ENCODE measurements at regions not wholly inside any gene's neighbourhood (a gene's known extent, or its start where the extent isn't known, plus 50 kb on each side); places are given as distances from the start of the nearest gene placed in this dataset.

GRCh38 chr2:153091344-153091743 lies 372.9 kb downstream of the ARL6IP6 start:
- H3K9me3 ChIP-seq (ENCODE audit: insufficient read depth, low read depth, low read length): no peaks in the 10 kb centered on the region; the same call in 1 of the 2 replicates
- H3K4me3 ChIP-seq (ENCODE audit: low read length): no peak overlapping the region
- no peak overlapping the region for H3K27ac ChIP-seq (ENCODE audit: low read length)
- H3K4me1 ChIP-seq (ENCODE audit: insufficient read depth, low read length): no peaks in the 10 kb centered on the region
- no peaks in the 10 kb centered on the region for H3K27me3 ChIP-seq (ENCODE audit: insufficient read depth, low read length)
- no peaks in the 10 kb centered on the region for H3K36me3 ChIP-seq (ENCODE audit: insufficient read depth, low read depth, low read length)
- no peak overlapping the region for H3K9ac ChIP-seq (ENCODE audit: low read depth, low read length)

GRCh38 chr2:153079315-153079714 lies 360.9 kb downstream of the ARL6IP6 start:
- H3K36me3 ChIP-seq (ENCODE audit: insufficient read depth, low read depth, low read length): no peaks in the 10 kb centered on the region
- no peak overlapping the region for H3K27ac ChIP-seq (ENCODE audit: low read length)
- no peaks in the 10 kb centered on the region for H3K9me3 ChIP-seq (ENCODE audit: insufficient read depth, low read depth, low read length)
- no peak overlapping the region for H3K9ac ChIP-seq (ENCODE audit: low read depth, low read length)
- H3K4me3 ChIP-seq (ENCODE audit: low read length): no peak overlapping the region
- no peaks in the 10 kb centered on the region for H3K27me3 ChIP-seq (ENCODE audit: insufficient read depth, low read length)
- H3K4me1 ChIP-seq (ENCODE audit: insufficient read depth, low read length): no peaks in the 10 kb centered on the region

DNA sequence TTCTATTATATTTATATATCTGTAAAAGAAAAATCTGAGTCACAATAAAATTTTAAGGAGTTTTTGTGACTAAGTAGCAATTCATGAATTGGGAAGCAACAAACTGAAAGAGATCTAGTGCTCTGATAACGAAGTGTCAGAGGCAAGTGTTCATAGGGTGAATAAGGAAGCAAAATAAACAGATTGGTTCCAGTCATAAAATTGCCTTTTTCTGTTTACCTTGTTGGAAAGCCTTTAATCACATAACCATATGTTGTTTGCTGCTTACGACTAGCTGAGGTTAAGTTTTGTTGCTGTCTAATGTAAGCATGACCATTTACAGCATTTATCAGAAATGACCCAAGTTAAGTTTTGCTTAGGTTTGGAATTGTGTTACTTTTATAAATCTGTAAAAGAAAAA lies 358.9 kb downstream of the ARL6IP6 start:
- Histone ChIP-seq H3K4me3 (ENCODE audit: low read length) (no peak overlapping the region), H3K36me3 (ENCODE audit: insufficient read depth, low read depth, low read length) (no peaks in the 10 kb centered on the region), H3K27me3 (ENCODE audit: insufficient read depth, low read length) (no peaks in the 10 kb centered on the region)

DNA sequence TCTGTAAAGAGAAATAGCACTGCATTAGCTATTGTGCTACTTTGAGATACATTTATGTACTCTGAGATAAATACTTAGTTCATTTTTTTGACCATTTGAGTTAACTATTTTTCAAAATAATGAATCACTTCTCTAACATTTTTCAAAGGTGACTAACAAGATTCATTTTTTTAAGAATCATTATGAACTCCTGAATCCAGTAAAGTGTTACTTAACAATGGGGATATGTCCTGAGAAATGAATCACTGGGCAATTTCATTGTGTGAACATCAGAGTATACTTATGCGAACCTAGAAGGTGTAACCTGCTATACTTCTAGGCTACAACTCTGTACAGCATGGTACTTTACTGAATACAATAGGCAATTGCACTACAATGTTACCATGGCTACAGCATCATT lies 355.8 kb downstream of the ARL6IP6 start:
- no peaks in the 10 kb centered on the region for H3K36me3 ChIP-seq (ENCODE audit: insufficient read depth, low read depth, low read length)
- H3K27ac ChIP-seq (ENCODE audit: low read length): no peak overlapping the region
- H3K4me3 ChIP-seq (ENCODE audit: low read length): no peak overlapping the region
- no peaks in the 10 kb centered on the region for H3K9me3 ChIP-seq (ENCODE audit: insufficient read depth, low read depth, low read length)
- H3K4me1 ChIP-seq (ENCODE audit: insufficient read depth, low read length): no peaks in the 10 kb centered on the region
- no peak overlapping the region for H3K9ac ChIP-seq (ENCODE audit: low read depth, low read length)
- no peaks in the 10 kb centered on the region for H3K27me3 ChIP-seq (ENCODE audit: insufficient read depth, low read length)

More for the DNA sequence above, 358.9 kb downstream of the ARL6IP6 start:
- Histone ChIP-seq H3K9me3 (ENCODE audit: insufficient read depth, low read depth, low read length) (no peaks in the 10 kb centered on the region), H3K9ac (ENCODE audit: low read depth, low read length) (no peak overlapping the region), H3K4me1 (ENCODE audit: insufficient read depth, low read length) (no peaks in the 10 kb centered on the region), H3K27ac (ENCODE audit: low read length) (no peak overlapping the region)

GRCh38 chr2:153072813-153073212 lies 354.4 kb downstream of the ARL6IP6 start:
- no peak overlapping the region for H3K27ac ChIP-seq (ENCODE audit: low read length)
- no peaks in the 10 kb centered on the region for H3K27me3 ChIP-seq (ENCODE audit: insufficient read depth, low read length)
- H3K4me1 ChIP-seq (ENCODE audit: insufficient read depth, low read length): no peaks in the 10 kb centered on the region
- no peak overlapping the region for H3K4me3 ChIP-seq (ENCODE audit: low read length)
- H3K9ac ChIP-seq (ENCODE audit: low read depth, low read length): no peak overlapping the region
- H3K9me3 ChIP-seq (ENCODE audit: insufficient read depth, low read depth, low read length): no peaks in the 10 kb centered on the region
- no peaks in the 10 kb centered on the region for H3K36me3 ChIP-seq (ENCODE audit: insufficient read depth, low read depth, low read length)

- Histone ChIP-seq H3K9me3 (ENCODE audit: insufficient read depth, low read depth, low read length) (no peaks in the 10 kb centered on the region), H3K4me1 (ENCODE audit: insufficient read depth, low read length) (no peaks in the 10 kb centered on the region), H3K27me3 (ENCODE audit: insufficient read depth, low read length) (no peaks in the 10 kb centered on the region), H3K4me3 (ENCODE audit: low read length) (no peak overlapping the region), H3K9ac (ENCODE audit: low read depth, low read length) (no peak overlapping the region), H3K36me3 (ENCODE audit: insufficient read depth, low read depth, low read length) (no peaks in the 10 kb centered on the region), H3K27ac (ENCODE audit: low read length) (no peak overlapping the region)
These were observed 353.7 kb downstream of the ARL6IP6 start for GRCh38 chr2:153072077-153072476.

- no peak overlapping the region for H3K4me3 ChIP-seq (ENCODE audit: low read length)
- H3K36me3 ChIP-seq (ENCODE audit: insufficient read depth, low read depth, low read length): no peaks in the 10 kb centered on the region
- no peaks in the 10 kb centered on the region for H3K9me3 ChIP-seq (ENCODE audit: insufficient read depth, low read depth, low read length)
- H3K9ac ChIP-seq (ENCODE audit: low read depth, low read length): no peak overlapping the region
- no peaks in the 10 kb centered on the region for H3K27me3 ChIP-seq (ENCODE audit: insufficient read depth, low read length)
- no peak overlapping the region for H3K27ac ChIP-seq (ENCODE audit: low read length)
- peaks cover 2% of the 10 kb centered on the region; the same call in 1 of the 2 replicates for H3K4me1 ChIP-seq (ENCODE audit: insufficient read depth, low read length)
These were observed 352.7 kb downstream of the ARL6IP6 start for GRCh38 chr2:153071090-153071489.

- no peaks in the 10 kb centered on the region for H3K9me3 ChIP-seq (ENCODE audit: insufficient read depth, low read depth, low read length)
- H3K9ac ChIP-seq (ENCODE audit: low read depth, low read length): no peak overlapping the region
- no peaks in the 10 kb centered on the region for H3K36me3 ChIP-seq (ENCODE audit: insufficient read depth, low read depth, low read length)
- H3K27ac ChIP-seq (ENCODE audit: low read length): no peak overlapping the region
- H3K4me3 ChIP-seq (ENCODE audit: low read length): no peak overlapping the region
- H3K4me1 ChIP-seq (ENCODE audit: insufficient read depth, low read length): peaks cover 4% of the 10 kb centered on the region; the same call in 1 of the 2 replicates
- H3K27me3 ChIP-seq (ENCODE audit: insufficient read depth, low read length): no peaks in the 10 kb centered on the region
These were observed 350.5 kb downstream of the ARL6IP6 start for GRCh38 chr2:153068915-153069314.

- no peak overlapping the region for H3K9ac ChIP-seq (ENCODE audit: low read depth, low read length)
- H3K27ac ChIP-seq (ENCODE audit: low read length): no peak overlapping the region
- no peaks in the 10 kb centered on the region for H3K36me3 ChIP-seq (ENCODE audit: insufficient read depth, low read depth, low read length)
- no peaks in the 10 kb centered on the region for H3K27me3 ChIP-seq (ENCODE audit: insufficient read depth, low read length)
- H3K4me1 ChIP-seq (ENCODE audit: insufficient read depth, low read length): peaks cover 4% of the 10 kb centered on the region; the same call in 1 of the 2 replicates
- H3K4me3 ChIP-seq (ENCODE audit: low read length): no peak overlapping the region
- H3K9me3 ChIP-seq (ENCODE audit: insufficient read depth, low read depth, low read length): no peaks in the 10 kb centered on the region
These were observed 349.6 kb downstream of the ARL6IP6 start for GRCh38 chr2:153068052-153068451.

DNA sequence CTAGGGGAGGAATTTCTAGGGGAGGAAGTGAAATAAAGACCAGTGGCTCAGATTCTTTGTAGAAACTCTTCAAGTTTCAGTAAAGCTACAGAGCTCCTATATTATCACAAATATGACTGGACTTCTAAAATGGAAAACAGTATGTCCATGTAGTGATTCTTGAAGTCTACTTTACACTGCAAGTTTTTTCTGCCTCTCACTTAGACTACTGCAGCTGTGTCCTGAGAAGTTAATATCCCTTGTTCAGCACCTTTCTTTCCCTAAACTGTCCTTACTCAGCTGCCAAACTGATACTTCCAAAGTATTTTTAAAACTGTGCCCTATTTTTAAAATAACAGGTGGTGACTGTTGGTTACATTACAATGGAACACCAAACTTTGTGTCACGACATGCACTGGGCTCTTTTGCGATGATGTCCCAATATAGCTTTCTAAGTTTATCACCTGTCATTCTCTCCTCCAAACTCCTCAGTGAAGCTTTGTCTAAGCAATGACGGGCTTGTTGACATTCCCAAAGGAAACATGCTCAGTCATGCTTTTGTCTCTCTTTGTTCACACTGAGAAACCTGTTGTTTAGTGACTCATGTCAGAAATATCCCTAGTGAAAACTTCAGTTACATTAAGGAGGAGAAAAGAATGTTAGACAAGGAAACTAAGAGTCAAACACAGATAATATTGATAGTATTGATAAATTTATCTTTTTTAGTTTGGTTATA lies 341.1 kb downstream of the ARL6IP6 start:
- H3K27ac ChIP-seq (ENCODE audit: low read length): no peak overlapping the region

GRCh38 chr2:153057743-153058142 lies 339.3 kb downstream of the ARL6IP6 start:
- H3K4me3 ChIP-seq (ENCODE audit: low read length): no peak overlapping the region
- no peaks in the 10 kb centered on the region for H3K27me3 ChIP-seq (ENCODE audit: insufficient read depth, low read length)
- no peaks in the 10 kb centered on the region for H3K36me3 ChIP-seq (ENCODE audit: insufficient read depth, low read depth, low read length)
- no peaks in the 10 kb centered on the region for H3K9me3 ChIP-seq (ENCODE audit: insufficient read depth, low read depth, low read length)
- peaks cover 7% of the 10 kb centered on the region for H3K4me1 ChIP-seq (ENCODE audit: insufficient read depth, low read length)
- no peak overlapping the region for H3K27ac ChIP-seq (ENCODE audit: low read length)
- H3K9ac ChIP-seq (ENCODE audit: low read depth, low read length): no peak overlapping the region

More for the DNA sequence above, 341.1 kb downstream of the ARL6IP6 start:
- Histone ChIP-seq H3K4me1 (ENCODE audit: insufficient read depth, low read length) (peaks cover 7% of the 10 kb centered on the region), H3K4me3 (ENCODE audit: low read length) (no peak overlapping the region), H3K9me3 (ENCODE audit: insufficient read depth, low read depth, low read length) (no peaks in the 10 kb centered on the region), H3K27me3 (ENCODE audit: insufficient read depth, low read length) (no peaks in the 10 kb centered on the region), H3K36me3 (ENCODE audit: insufficient read depth, low read depth, low read length) (no peaks in the 10 kb centered on the region), H3K9ac (ENCODE audit: low read depth, low read length) (peak overlapping the region; percentile 14; the same call in 1 of the 2 replicates)

- Histone ChIP-seq H3K4me1 (ENCODE audit: insufficient read depth, low read length) (peaks cover 7% of the 10 kb centered on the region), H3K4me3 (ENCODE audit: low read length) (no peak overlapping the region), H3K9ac (ENCODE audit: low read depth, low read length) (no peak overlapping the region), H3K27me3 (ENCODE audit: insufficient read depth, low read length) (no peaks in the 10 kb centered on the region), H3K27ac (ENCODE audit: low read length) (no peak overlapping the region), H3K9me3 (ENCODE audit: insufficient read depth, low read depth, low read length) (no peaks in the 10 kb centered on the region), H3K36me3 (ENCODE audit: insufficient read depth, low read depth, low read length) (no peaks in the 10 kb centered on the region)
These were observed 336.8 kb downstream of the ARL6IP6 start for GRCh38 chr2:153055182-153055581.
